HEK293 (cell line): ENCODE measurements at regions not wholly inside any gene's neighbourhood (a gene's known extent, or its start where the extent isn't known, plus 50 kb on each side); places are given as distances from the start of the nearest gene placed in this dataset.

Source experiments
- REST ChIP-seq: fragments of 450-650 bp; formaldehyde crosslinking; IDR thresholded peaks from 2 replicates; pipeline ENCODE4 v1.5.1; 2016; ENCODE audit warnings: missing biosample characterization, missing genetic modification characterization
- SETDB1 ChIP-seq: IDR thresholded peaks from one replicate; pipeline ENCODE4 v1.6.1; 2017; ENCODE audit warnings: mild to moderate bottlenecking, low read length, moderate library complexity, mixed read lengths; ENCODE audit not compliant: insufficient read length
- WT1 ChIP-seq: fragments of 450-650 bp; formaldehyde crosslinking; IDR thresholded peaks from 2 replicates; pipeline ENCODE4 v1.5.1; 2016; ENCODE audit warnings: missing biosample characterization, missing genetic modification characterization
- ZNF223 ChIP-seq: fragments of 450-650 bp; formaldehyde crosslinking; IDR thresholded peaks from 2 replicates; pipeline ENCODE4 v1.5.1; 2016; ENCODE audit warnings: missing biosample characterization, missing genetic modification characterization
- ZNF510 ChIP-seq: fragments of 450-650 bp; formaldehyde crosslinking; IDR thresholded peaks from 2 replicates; pipeline ENCODE4 v1.5.1; 2018; ENCODE audit warnings: mild to moderate bottlenecking, missing genetic modification characterization, missing biosample characterization; ENCODE audit not compliant: insufficient replicate concordance
- ZNF544 ChIP-seq: fragments of 450-650 bp; formaldehyde crosslinking; IDR thresholded peaks from 2 replicates; pipeline ENCODE4 v1.5.0; 2017; ENCODE audit warnings: missing biosample characterization, missing genetic modification characterization
- ZNF707 ChIP-seq: fragments of 450-650 bp; formaldehyde crosslinking; IDR thresholded peaks from 2 replicates; pipeline ENCODE4 v1.5.1; 2016; ENCODE audit warnings: missing biosample characterization, missing genetic modification characterization
- ZNF768 ChIP-seq: fragments of 450-650 bp; formaldehyde crosslinking; IDR thresholded peaks from 2 replicates; pipeline ENCODE4 v1.5.1; 2018; ENCODE audit warnings: missing biosample characterization, mild to moderate bottlenecking, missing genetic modification characterization

- no peak for TF ChIP-seq ZNF510
- no peak for TF ChIP-seq ZNF544 (tag by site-specific recombination)
- no peak for TF ChIP-seq ZNF707 (tag by site-specific recombination)
- no peak for TF ChIP-seq REST (tag by site-specific recombination)
- TF ChIP-seq ZNF223: no peak
- no peak for TF ChIP-seq ZNF768
- no peak for TF ChIP-seq SETDB1
- no peak for TF ChIP-seq WT1 (tag by site-specific recombination)
Observed at GRCh38 chr16:55221836-55222235, 102.2 kb upstream of the IRX6 start.
